ENCODE measurements at regions not wholly inside any gene's neighbourhood (a gene's known extent, or its start where the extent isn't known, plus 50 kb on each side); places are given as distances from the start of the nearest gene placed in this dataset.

GRCh38 chr13:38539632-38540031 is 147.2 kb upstream of the FREM2 start:
- Mint-ChIP-seq H3K4me3 (no peak overlapping the region), H3K4me1 (no peaks in the 10 kb centered on the region), H3K9me3 (no peaks in the 10 kb centered on the region), H3K27ac (no peak overlapping the region), H3K27me3 (no peaks in the 10 kb centered on the region), H3K36me3 (ENCODE audit: low read depth) (no peaks in the 10 kb centered on the region)
- no peak for ATAC-seq (replicated peaks)

DNA sequence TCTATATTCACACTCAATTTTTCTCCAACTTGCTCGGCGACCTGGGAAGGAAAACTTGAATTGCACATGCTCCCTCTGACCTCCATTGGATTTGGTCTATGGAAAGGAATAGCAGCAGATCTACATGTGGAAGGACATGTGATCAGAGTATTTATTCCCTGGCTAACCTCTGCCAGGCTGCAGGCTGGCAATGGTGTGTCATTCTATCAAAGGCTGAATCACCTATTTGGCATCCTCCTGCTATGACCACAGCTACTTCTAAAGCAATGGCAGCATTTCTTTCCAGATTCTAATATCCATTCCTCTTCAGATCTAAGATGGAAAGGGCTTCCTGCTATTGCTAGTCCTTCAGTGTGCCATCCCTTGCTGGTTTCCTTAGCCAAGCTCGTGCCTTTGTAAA is 144.3 kb upstream of the FREM2 start:
- no peaks in the 10 kb centered on the region for H3K9me3 Mint-ChIP-seq
- no peak overlapping the region for H3K27ac Mint-ChIP-seq

DNA sequence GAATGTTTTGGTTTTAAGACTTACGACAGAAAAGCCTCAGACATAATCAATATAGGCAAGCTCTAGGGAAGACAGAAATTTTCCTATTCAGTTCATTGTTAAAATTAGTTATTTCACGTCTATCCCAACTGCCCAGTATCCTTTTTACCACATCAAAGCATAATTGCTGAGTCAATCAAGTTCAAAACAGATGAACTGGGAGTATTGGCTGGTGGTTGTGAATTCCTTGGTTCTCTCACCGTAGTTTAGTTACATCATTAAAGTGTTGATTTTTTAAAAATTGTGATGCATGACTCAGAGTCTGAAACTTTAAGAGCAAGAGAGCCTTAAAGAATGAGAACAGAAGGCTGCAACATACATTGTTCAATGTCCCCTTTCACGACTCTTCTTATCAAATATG is 143.3 kb upstream of the FREM2 start:
- no peak overlapping the region for H3K27ac Mint-ChIP-seq
- ATAC-seq (replicated peaks), result no peak
- no peaks in the 10 kb centered on the region for H3K27me3 Mint-ChIP-seq
- H3K4me3 Mint-ChIP-seq, result no peak overlapping the region
- no peaks in the 10 kb centered on the region for H3K36me3 Mint-ChIP-seq (ENCODE audit: low read depth)
- no peaks in the 10 kb centered on the region for H3K4me1 Mint-ChIP-seq
- H3K9me3 Mint-ChIP-seq, result no peaks in the 10 kb centered on the region

More for the DNA sequence above, 144.3 kb upstream of the FREM2 start:
- Mint-ChIP-seq H3K4me3 (no peak overlapping the region), H3K27me3 (no peaks in the 10 kb centered on the region), H3K4me1 (no peaks in the 10 kb centered on the region), H3K36me3 (ENCODE audit: low read depth) (no peaks in the 10 kb centered on the region)
- ATAC-seq (replicated peaks), result no peak

DNA sequence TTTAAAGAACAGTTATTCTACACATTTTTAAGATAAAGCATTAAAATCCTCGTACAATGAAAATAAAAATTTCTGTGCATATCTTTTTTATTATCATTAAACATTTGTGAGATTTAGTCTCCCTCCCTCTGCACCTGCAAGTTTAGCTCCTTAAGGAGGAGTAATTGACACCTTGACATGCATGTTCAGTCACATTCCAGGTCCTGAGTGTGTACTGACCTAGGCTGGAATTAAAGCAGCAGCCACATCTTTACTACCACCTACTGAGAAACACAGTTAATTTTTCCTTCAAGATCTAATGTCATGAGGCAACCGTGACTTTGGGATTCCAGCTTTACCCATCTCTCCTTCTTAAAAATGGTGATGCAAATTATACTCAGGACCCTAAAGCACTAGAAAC is 123.1 kb upstream of the FREM2 start:
- no peak for ATAC-seq (replicated peaks)
- no peak overlapping the region for H3K27ac Mint-ChIP-seq
- no peaks in the 10 kb centered on the region for H3K27me3 Mint-ChIP-seq
- no peaks in the 10 kb centered on the region for H3K9me3 Mint-ChIP-seq
- no peaks in the 10 kb centered on the region for H3K4me1 Mint-ChIP-seq
- no peaks in the 10 kb centered on the region for H3K36me3 Mint-ChIP-seq (ENCODE audit: low read depth)
- no peak overlapping the region for H3K4me3 Mint-ChIP-seq

DNA sequence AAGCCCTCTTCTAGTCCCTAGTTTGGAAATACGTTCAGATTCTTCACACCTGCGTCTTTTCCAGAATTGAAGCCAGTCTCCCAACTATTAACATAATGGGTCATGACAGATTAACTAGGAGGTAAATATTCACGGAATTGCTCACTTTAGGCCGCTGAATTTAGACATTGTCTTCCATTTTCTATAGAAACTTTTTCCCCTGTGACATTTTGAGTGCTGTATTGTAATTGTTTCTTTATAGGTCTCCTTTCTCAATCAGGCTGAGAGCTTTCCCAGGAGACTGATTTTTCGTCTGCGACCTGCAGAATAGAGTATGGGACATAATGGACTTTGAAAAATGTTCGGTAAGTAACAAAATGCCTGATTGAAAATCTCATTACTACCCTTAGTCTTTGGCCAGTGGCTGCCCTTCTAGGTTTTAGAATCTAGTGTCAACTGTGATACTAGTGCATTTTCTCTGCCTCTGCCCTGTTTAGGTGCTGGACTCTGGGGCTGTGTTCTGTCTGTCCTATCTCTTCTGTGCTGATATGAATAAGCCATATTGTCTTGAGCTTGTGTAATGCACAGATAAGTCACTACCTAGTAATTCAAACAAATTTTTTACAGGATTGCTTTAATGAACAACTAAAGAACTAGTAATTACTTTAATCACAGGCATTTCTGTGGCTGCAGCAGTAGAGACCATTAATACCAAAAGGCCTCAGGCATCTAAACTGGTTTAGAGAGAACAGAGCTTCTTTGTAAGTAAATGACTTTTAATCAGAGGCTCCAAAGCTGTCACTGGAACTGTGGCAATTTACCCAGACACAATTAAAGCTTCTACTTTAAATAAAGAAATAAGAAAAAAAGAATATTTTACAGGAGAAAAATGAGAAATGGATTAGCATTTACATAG is 122.4 kb upstream of the FREM2 start:
- no peak overlapping the region for H3K27ac Mint-ChIP-seq
- H3K4me1 Mint-ChIP-seq, result no peaks in the 10 kb centered on the region
- no peak overlapping the region for H3K4me3 Mint-ChIP-seq
- ATAC-seq (replicated peaks), result no peak
- no peaks in the 10 kb centered on the region for H3K9me3 Mint-ChIP-seq
- H3K36me3 Mint-ChIP-seq (ENCODE audit: low read depth), result no peaks in the 10 kb centered on the region
- no peaks in the 10 kb centered on the region for H3K27me3 Mint-ChIP-seq

DNA sequence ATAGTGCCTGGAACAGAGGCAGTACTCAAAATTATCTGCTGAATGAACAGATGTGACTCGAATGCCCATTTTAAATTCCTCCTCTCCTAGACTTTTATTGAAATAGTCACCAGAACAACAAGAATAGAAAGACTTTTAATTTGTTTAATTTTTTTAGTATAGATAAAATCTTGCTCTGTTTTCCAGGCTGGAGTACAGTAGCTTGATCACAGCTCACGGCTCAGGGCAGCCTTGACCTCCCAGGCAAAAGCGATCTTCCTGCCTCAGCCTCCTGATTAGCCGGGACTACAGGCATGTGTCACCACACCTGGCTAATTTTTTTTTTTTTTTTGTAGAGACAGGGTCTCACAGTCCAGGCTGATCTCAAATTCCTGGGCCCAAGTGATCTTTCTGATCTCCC is 120.9 kb upstream of the FREM2 start:
- Mint-ChIP-seq H3K4me1 (no peaks in the 10 kb centered on the region), H3K27ac (no peak overlapping the region), H3K9me3 (peaks cover 5% of the 10 kb centered on the region), H3K4me3 (no peak overlapping the region), H3K36me3 (ENCODE audit: low read depth) (no peaks in the 10 kb centered on the region), H3K27me3 (no peaks in the 10 kb centered on the region)
- no peak for ATAC-seq (replicated peaks)

DNA sequence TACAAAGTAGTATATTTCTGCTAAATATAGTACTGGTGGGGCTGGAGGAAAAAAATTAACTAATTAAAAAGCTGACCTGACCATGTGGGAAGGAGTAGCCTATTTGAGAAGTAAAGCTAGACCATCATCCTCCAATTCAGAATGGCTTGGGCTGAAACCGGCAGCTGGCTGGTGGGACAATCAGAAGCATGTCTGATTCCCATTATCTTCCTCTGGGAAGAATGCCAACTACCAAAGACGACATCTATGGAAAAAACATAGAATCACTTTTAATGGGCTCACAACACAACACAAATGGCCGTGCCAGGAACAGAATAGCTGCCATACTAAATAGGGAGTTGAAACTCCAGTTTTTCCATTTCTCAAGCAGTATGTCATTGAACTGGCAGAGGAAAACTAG is 120.4 kb upstream of the FREM2 start:
- no peak overlapping the region for H3K4me3 Mint-ChIP-seq
- H3K4me1 Mint-ChIP-seq, result no peaks in the 10 kb centered on the region
- no peak for ATAC-seq (replicated peaks)
- H3K9me3 Mint-ChIP-seq, result peaks cover 5% of the 10 kb centered on the region
- no peaks in the 10 kb centered on the region for H3K36me3 Mint-ChIP-seq (ENCODE audit: low read depth)
- no peaks in the 10 kb centered on the region for H3K27me3 Mint-ChIP-seq
- no peak overlapping the region for H3K27ac Mint-ChIP-seq

- Mint-ChIP-seq H3K4me1 (no peaks in the 10 kb centered on the region), H3K27me3 (no peaks in the 10 kb centered on the region), H3K27ac (no peak overlapping the region), H3K36me3 (ENCODE audit: low read depth) (no peaks in the 10 kb centered on the region), H3K9me3 (peaks cover 5% of the 10 kb centered on the region), H3K4me3 (no peak overlapping the region)
- no peak for ATAC-seq (replicated peaks)
Measured at GRCh38 chr13:38570706-38571105, 116.2 kb upstream of the FREM2 start.

- no peaks in the 10 kb centered on the region for H3K36me3 Mint-ChIP-seq (ENCODE audit: low read depth)
- no peak overlapping the region for H3K4me3 Mint-ChIP-seq
- no peak for ATAC-seq (replicated peaks)
- H3K4me1 Mint-ChIP-seq, result no peaks in the 10 kb centered on the region
- no peak overlapping the region for H3K27ac Mint-ChIP-seq
- H3K27me3 Mint-ChIP-seq, result no peaks in the 10 kb centered on the region
- no peaks in the 10 kb centered on the region for H3K9me3 Mint-ChIP-seq
Measured at GRCh38 chr13:38575427-38575826, 111.5 kb upstream of the FREM2 start.

DNA sequence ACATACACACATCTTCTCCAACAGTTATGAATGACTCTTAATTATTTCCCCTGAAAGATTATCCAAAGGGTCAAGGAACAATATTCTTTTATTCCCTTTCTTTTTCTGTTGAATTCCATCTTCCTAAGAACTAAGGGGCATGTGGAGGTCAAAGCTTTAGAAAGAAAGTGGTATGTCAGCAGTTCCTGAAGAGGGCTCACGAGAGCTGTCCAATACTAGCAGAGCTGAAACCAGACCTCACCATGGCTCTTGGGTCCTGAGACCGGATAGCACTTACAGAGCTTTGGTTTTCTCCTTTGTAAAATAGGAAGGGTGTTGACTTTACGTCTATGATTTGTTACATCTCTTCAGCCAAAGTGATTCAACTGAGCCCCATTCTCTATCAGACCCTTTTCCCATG is 109.8 kb upstream of the FREM2 start:
- H3K36me3 Mint-ChIP-seq (ENCODE audit: low read depth), result no peaks in the 10 kb centered on the region
- no peaks in the 10 kb centered on the region for H3K4me1 Mint-ChIP-seq
- H3K9me3 Mint-ChIP-seq, result no peaks in the 10 kb centered on the region
- no peaks in the 10 kb centered on the region for H3K27me3 Mint-ChIP-seq
- H3K27ac Mint-ChIP-seq, result no peak overlapping the region
- ATAC-seq (replicated peaks), result no peak
- no peak overlapping the region for H3K4me3 Mint-ChIP-seq

DNA sequence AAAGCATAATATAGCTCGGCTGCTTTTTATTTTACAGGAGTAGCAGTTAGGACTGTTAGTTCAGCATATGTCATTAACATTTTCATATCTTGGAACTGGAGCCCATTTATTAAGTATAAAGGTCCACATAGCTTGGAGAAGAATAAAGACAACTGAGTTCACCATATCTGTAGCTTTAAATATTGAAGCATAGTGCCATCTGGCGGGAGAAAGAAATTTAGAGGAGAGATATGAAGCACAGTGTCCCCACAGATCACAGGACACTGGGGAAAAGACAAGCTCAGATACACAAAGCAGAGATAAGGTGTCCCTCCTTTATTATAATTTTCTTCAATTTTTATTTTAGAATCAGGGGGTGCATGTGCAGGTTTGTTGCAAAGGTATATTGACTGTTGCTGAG is 104.7 kb upstream of the FREM2 start:
- H3K27ac Mint-ChIP-seq, result no peak overlapping the region
- no peak for ATAC-seq (replicated peaks)
- no peak overlapping the region for H3K4me3 Mint-ChIP-seq
- H3K36me3 Mint-ChIP-seq (ENCODE audit: low read depth), result no peaks in the 10 kb centered on the region
- no peaks in the 10 kb centered on the region for H3K27me3 Mint-ChIP-seq
- H3K9me3 Mint-ChIP-seq, result no peaks in the 10 kb centered on the region
- no peaks in the 10 kb centered on the region for H3K4me1 Mint-ChIP-seq

- ATAC-seq (replicated peaks), result no peak
- Mint-ChIP-seq H3K9me3 (peaks cover 5% of the 10 kb centered on the region), H3K36me3 (ENCODE audit: low read depth) (no peaks in the 10 kb centered on the region), H3K27ac (no peak overlapping the region), H3K4me1 (no peaks in the 10 kb centered on the region), H3K4me3 (no peak overlapping the region), H3K27me3 (peaks cover 18% of the 10 kb centered on the region)
Measured at GRCh38 chr13:38590230-38590629, 96.6 kb upstream of the FREM2 start.

- Mint-ChIP-seq H3K4me1 (no peaks in the 10 kb centered on the region), H3K9me3 (peaks cover 5% of the 10 kb centered on the region), H3K27ac (no peak overlapping the region), H3K36me3 (ENCODE audit: low read depth) (no peaks in the 10 kb centered on the region), H3K4me3 (no peak overlapping the region), H3K27me3 (peaks cover 18% of the 10 kb centered on the region)
- no peak for ATAC-seq (replicated peaks)
Measured at GRCh38 chr13:38590796-38591507, 95.9 kb upstream of the FREM2 start.

GRCh38 chr13:38602266-38602665 is 84.6 kb upstream of the FREM2 start:
- H3K36me3 Mint-ChIP-seq (ENCODE audit: low read depth), result no peaks in the 10 kb centered on the region
- no peaks in the 10 kb centered on the region for H3K4me1 Mint-ChIP-seq
- peaks cover 9% of the 10 kb centered on the region for H3K27me3 Mint-ChIP-seq
- H3K4me3 Mint-ChIP-seq, result no peak overlapping the region
- no peak for ATAC-seq (replicated peaks)
- no peak overlapping the region for H3K27ac Mint-ChIP-seq
- H3K9me3 Mint-ChIP-seq, result peaks cover 4% of the 10 kb centered on the region
